A549 (cell line): ENCODE measurements at regions not wholly inside any gene's neighbourhood (a gene's known extent, or its start where the extent isn't known, plus 50 kb on each side); places are given as distances from the start of the nearest gene placed in this dataset.

ENCODE experiments used
- ATAC-seq, 2 experiments: fragments of 200-7000 bp in 1 of 2; fragments of >200 bp in 1 of 2; cut with Nextera tagmentation in 1 of 2; cut with Tn5 transposase in 1 of 2; 3 replicates each; pipeline versions ENCODE4 v1.8.0 to v1.9.1; 2018 to 2020; ENCODE audit warnings: mild to moderate bottlenecking in 1 of 2, moderate library complexity in 1 of 2
- CTCF ChIA-PET: fragments of 300-600 bp; sonication (Branson Sonifier 250); formaldehyde crosslinking; extraction: SDS; loops from one replicate; lab custom pipeline; 2021; ENCODE audit warnings: antibody characterized with exemption, inconsistent platforms; lab: Yijun Ruan, JAX
- POLR2A ChIA-PET: fragments of 350-600 bp; formaldehyde crosslinking; extraction: SDS; loops from one replicate; lab custom pipeline; 2021; ENCODE audit warnings: antibody characterized with exemption, inconsistent platforms; lab: Yijun Ruan, JAX
- DNase-seq, 2 experiments: peaks; one replicate each; pipeline versions ENCODE4 v3.0.0 to v3.0.0-alpha.2; 2011 to 2016; ENCODE audit warnings: low read depth in 1 of 2, low spot score in 1 of 2
- FAIRE-seq: peaks from 2 replicates; lab custom pipeline; 2011; peaks lifted over from hg19 to GRCh38; lab: Jason Lieb, UNC
- H3K27ac ChIP-seq, 2 experiments: fragments of >200 bp; sonication (Bioruptor Twin); formaldehyde crosslinking; 3 replicates each; pipeline ENCODE4 v1.5.1; 2016 to 2017
- H3K4me1 ChIP-seq: fragments of >200 bp; sonication (Bioruptor Twin); formaldehyde crosslinking; 3 replicates; pipeline ENCODE4 v1.6.1; 2016
- H3K4me2 ChIP-seq: fragments of >200 bp; sonication (Bioruptor Twin); formaldehyde crosslinking; 3 replicates; pipeline ENCODE4 v1.6.1; 2016
- H3K4me3 ChIP-seq: fragments of >200 bp; sonication (Bioruptor Twin); formaldehyde crosslinking; 3 replicates; pipeline ENCODE4 v1.5.1; 2016
- H3K9me3 ChIP-seq: fragments of >200 bp; sonication (Bioruptor Twin); formaldehyde crosslinking; 3 replicates; pipeline ENCODE4 v1.6.1; 2016
- BHLHE40 ChIP-seq: IDR thresholded peaks from 2 replicates; pipeline ENCODE4 v1.6.1; 2012; ENCODE audit warnings: low read depth, low read length, inconsistent platforms
- CBX2 ChIP-seq: fragments of 200-600 bp; sonication (generic); IDR thresholded peaks from 2 replicates; pipeline ENCODE4 v1.6.1; 2016; ENCODE audit warnings: low read depth, mild to moderate bottlenecking, borderline replicate concordance
- EHF ChIP-seq: fragments of 250-450 bp; sonication (Bioruptor Pico); IDR thresholded peaks from 2 replicates; pipeline ENCODE4 v1.5.0; 2020; ENCODE audit warnings: mild to moderate bottlenecking
- EHMT2 ChIP-seq: fragments of 200-600 bp; sonication (generic); IDR thresholded peaks from 2 replicates; pipeline ENCODE4 v1.6.1; 2016; ENCODE audit warnings: antibody characterized with exemption, low read depth, mild to moderate bottlenecking, moderate library complexity
- EP300 ChIP-seq, 2 experiments: fragments of >200 bp; sonication (Bioruptor Twin); formaldehyde crosslinking; IDR thresholded peaks; 2 replicates in 1 of 2; 3 replicates in 1 of 2; pipeline ENCODE4 v1.6.1; 2016 to 2017
- ESRRA ChIP-seq: fragments of 150-350 bp; IDR thresholded peaks from 2 replicates; pipeline ENCODE4 v1.6.1; 2014; ENCODE audit warnings: mild to moderate bottlenecking, low read length, borderline replicate concordance
- FOSB ChIP-seq: fragments of 250-450 bp; sonication (Bioruptor Pico); IDR thresholded peaks from 2 replicates; pipeline ENCODE4 v1.5.0; 2020; ENCODE audit warnings: mild to moderate bottlenecking, moderate library complexity
- FOSL2 ChIP-seq, 2 experiments: fragments of 450-650 bp in 1 of 2; fragments of >200 bp in 1 of 2; sonication (Bioruptor Twin) in 1 of 2; formaldehyde crosslinking; IDR thresholded peaks; 2 replicates each; pipeline versions ENCODE4 v1.5.0 to v1.6.1; 2016 to 2020; ENCODE audit warnings: mild to moderate bottlenecking in 1 of 2, moderate library complexity in 1 of 2
- FOXS1 ChIP-seq: fragments of 250-450 bp; sonication (Bioruptor Pico); IDR thresholded peaks from 2 replicates; pipeline ENCODE4 v1.5.0; 2020; ENCODE audit warnings: mild to moderate bottlenecking, moderate library complexity
- GATA3 ChIP-seq: IDR thresholded peaks from 2 replicates; pipeline ENCODE4 v1.6.1; 2012; ENCODE audit warnings: borderline replicate concordance
- HDAC2 ChIP-seq: fragments of 200-600 bp; sonication (generic); IDR thresholded peaks from 2 replicates; pipeline ENCODE4 v1.6.1; 2016
- HEYL ChIP-seq: fragments of 250-450 bp; sonication (Bioruptor Pico); IDR thresholded peaks from 2 replicates; pipeline ENCODE4 v1.8.0; 2021; ENCODE audit warnings: mild to moderate bottlenecking, moderate library complexity
- HOXB13 ChIP-seq: fragments of 250-450 bp; sonication (Bioruptor Pico); IDR thresholded peaks from 2 replicates; pipeline ENCODE4 v1.5.0; 2020; ENCODE audit warnings: low read depth, mild to moderate bottlenecking, moderate library complexity
- KDM5A ChIP-seq: fragments of 200-600 bp; sonication (generic); IDR thresholded peaks from 2 replicates; pipeline ENCODE4 v1.6.1; 2016; ENCODE audit warnings: antibody characterized with exemption, mild to moderate bottlenecking
- MYC ChIP-seq: IDR thresholded peaks from 2 replicates; pipeline ENCODE4 v1.6.1; 2012; ENCODE audit warnings: mild to moderate bottlenecking, inconsistent platforms, low read length, improper control_type of control experiment, borderline replicate concordance
- NPAS2 ChIP-seq: fragments of 250-450 bp; sonication (Bioruptor Pico); IDR thresholded peaks from 2 replicates; pipeline ENCODE4 v1.8.0; 2022; ENCODE audit warnings: mild to moderate bottlenecking, moderate library complexity, borderline replicate concordance
- NR3C1 ChIP-seq: fragments of >200 bp; sonication (Bioruptor Twin); formaldehyde crosslinking; IDR thresholded peaks from 3 replicates; pipeline ENCODE4 v1.6.1; 2017
- POLR2A ChIP-seq: IDR thresholded peaks from 2 replicates; pipeline ENCODE4 v1.6.1; 2012; ENCODE audit warnings: mild to moderate bottlenecking, low read length
- POLR2AphosphoS2 ChIP-seq: conservative IDR thresholded peaks from 2 replicates; pipeline ENCODE4 v1.6.1; 2012; ENCODE audit warnings: low read length, improper control_type of control experiment, inconsistent platforms
- RAD21 ChIP-seq, 2 experiments: fragments of >200 bp in 1 of 2; sonication (Bioruptor Twin) in 1 of 2; formaldehyde crosslinking in 1 of 2; IDR thresholded peaks in 1 of 2; conservative IDR thresholded peaks in 1 of 2; 2 replicates in 1 of 2; 3 replicates in 1 of 2; pipeline ENCODE4 v1.6.1; 2012 to 2018; ENCODE audit warnings: inconsistent platforms in 1 of 2
- RCOR1 ChIP-seq: fragments of 150-350 bp; IDR thresholded peaks from 2 replicates; pipeline ENCODE4 v1.6.1; 2014; ENCODE audit warnings: antibody characterized with exemption, low read length, low read depth
- SREBF2 ChIP-seq: fragments of 450-650 bp; IDR thresholded peaks from 2 replicates; pipeline ENCODE4 v1.6.1; 2014; ENCODE audit warnings: mild to moderate bottlenecking, moderate library complexity
- TFCP2L1 ChIP-seq: fragments of 250-450 bp; sonication (Bioruptor Pico); IDR thresholded peaks from 2 replicates; pipeline ENCODE4 v1.5.0; 2021; ENCODE audit warnings: mild to moderate bottlenecking
- ZC3H11A ChIP-seq: fragments of 450-650 bp; IDR thresholded peaks from 2 replicates; pipeline ENCODE4 v1.6.1; 2014; ENCODE audit warnings: antibody characterized with exemption, mild to moderate bottlenecking
- ZNF302 ChIP-seq: fragments of 250-450 bp; sonication (Bioruptor Pico); IDR thresholded peaks from 2 replicates; pipeline ENCODE4 v1.9.0; 2021; ENCODE audit warnings: inconsistent platforms, mild to moderate bottlenecking, moderate library complexity
- ZSCAN20 ChIP-seq: fragments of 250-450 bp; sonication (Bioruptor Pico); IDR thresholded peaks from 2 replicates; pipeline ENCODE4 v1.8.0; 2022; ENCODE audit warnings: mild to moderate bottlenecking, moderate library complexity
- WGBS: methylation state at CpG from one replicate; pipeline ENCODE4 v1.1.6; 2017; ENCODE audit errors: missing lambda C conversion rate; 5-methylcytosine and 5-hydroxymethylcytosine counted together
- TF ChIP-seq, protein P1 (sequence below): fragments of 450-650 bp; IDR thresholded peaks from 2 replicates; pipeline ENCODE4 v1.6.1; 2014; ENCODE audit warnings: antibody characterized with exemption
- TF ChIP-seq, protein P2 (sequence below): fragments of >200 bp; sonication (Bioruptor Twin); formaldehyde crosslinking; IDR thresholded peaks from 3 replicates; pipeline ENCODE4 v1.6.1; 2016
- TF ChIP-seq, protein P3 (sequence below): fragments of 150-350 bp; IDR thresholded peaks from 2 replicates; pipeline ENCODE4 v1.6.1; 2014; ENCODE audit warnings: low read depth, mild to moderate bottlenecking, low read length
- TF ChIP-seq, protein P4 (sequence below): fragments of 250-450 bp; sonication (Bioruptor Pico); IDR thresholded peaks from 2 replicates; pipeline ENCODE4 v1.5.0; 2020; ENCODE audit warnings: low read depth, mild to moderate bottlenecking, moderate library complexity
- TF ChIP-seq, protein P5 (sequence below): IDR thresholded peaks from 2 replicates; pipeline ENCODE4 v1.6.1; 2012; ENCODE audit warnings: low read depth, borderline replicate concordance

DNA sequence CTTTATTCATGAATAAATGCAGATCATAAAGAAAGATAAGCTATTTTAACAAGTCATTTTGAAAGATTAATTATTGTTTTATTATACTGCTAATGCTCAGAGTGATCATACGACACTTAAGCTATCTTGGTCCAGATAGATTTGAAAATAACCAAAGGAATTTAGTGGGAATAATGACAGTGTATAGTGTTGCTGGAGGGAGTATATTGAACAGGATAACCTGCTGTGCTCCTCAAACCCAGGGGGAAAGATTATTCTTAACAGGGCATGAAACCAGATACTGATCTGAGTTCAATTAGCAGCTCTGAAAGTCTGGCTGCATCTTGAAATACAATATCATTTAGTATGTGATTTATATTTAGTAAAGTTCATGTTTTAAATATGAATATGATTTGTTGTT, 216.3 kb upstream of the ITGA4 start:
- H3K4me2 ChIP-seq: no peak overlapping the region
- no peak for TF ChIP-seq ZNF302
- TF ChIP-seq EP300 (IDR thresholded peaks at IDR 0.05): no peak
- no peak for TF ChIP-seq POLR2A
- TF ChIP-seq ZSCAN20 (CRISPR knock-in tag): no peak
- no peak for TF ChIP-seq SREBF2
- TF ChIP-seq BHLHE40: no peak
- TF ChIP-seq EHMT2: no peak
- no peak for TF ChIP-seq TFCP2L1 (CRISPR knock-in tag)
- no peak for TF ChIP-seq RCOR1
- TF ChIP-seq HDAC2: no peak
- no peak for TF ChIP-seq NR3C1
- TF ChIP-seq, protein P1, sequence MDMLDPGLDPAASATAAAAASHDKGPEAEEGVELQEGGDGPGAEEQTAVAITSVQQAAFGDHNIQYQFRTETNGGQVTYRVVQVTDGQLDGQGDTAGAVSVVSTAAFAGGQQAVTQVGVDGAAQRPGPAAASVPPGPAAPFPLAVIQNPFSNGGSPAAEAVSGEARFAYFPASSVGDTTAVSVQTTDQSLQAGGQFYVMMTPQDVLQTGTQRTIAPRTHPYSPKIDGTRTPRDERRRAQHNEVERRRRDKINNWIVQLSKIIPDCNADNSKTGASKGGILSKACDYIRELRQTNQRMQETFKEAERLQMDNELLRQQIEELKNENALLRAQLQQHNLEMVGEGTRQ: no peak
- TF ChIP-seq FOXS1 (CRISPR knock-in tag): no peak
- TF ChIP-seq, protein P2, sequence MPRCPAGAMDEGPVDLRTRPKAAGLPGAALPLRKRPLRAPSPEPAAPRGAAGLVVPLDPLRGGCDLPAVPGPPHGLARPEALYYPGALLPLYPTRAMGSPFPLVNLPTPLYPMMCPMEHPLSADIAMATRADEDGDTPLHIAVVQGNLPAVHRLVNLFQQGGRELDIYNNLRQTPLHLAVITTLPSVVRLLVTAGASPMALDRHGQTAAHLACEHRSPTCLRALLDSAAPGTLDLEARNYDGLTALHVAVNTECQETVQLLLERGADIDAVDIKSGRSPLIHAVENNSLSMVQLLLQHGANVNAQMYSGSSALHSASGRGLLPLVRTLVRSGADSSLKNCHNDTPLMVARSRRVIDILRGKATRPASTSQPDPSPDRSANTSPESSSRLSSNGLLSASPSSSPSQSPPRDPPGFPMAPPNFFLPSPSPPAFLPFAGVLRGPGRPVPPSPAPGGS: no peak
- TF ChIP-seq FOSB (CRISPR knock-in tag): no peak
- TF ChIP-seq, protein P3, sequence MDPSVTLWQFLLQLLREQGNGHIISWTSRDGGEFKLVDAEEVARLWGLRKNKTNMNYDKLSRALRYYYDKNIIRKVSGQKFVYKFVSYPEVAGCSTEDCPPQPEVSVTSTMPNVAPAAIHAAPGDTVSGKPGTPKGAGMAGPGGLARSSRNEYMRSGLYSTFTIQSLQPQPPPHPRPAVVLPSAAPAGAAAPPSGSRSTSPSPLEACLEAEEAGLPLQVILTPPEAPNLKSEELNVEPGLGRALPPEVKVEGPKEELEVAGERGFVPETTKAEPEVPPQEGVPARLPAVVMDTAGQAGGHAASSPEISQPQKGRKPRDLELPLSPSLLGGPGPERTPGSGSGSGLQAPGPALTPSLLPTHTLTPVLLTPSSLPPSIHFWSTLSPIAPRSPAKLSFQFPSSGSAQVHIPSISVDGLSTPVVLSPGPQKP: no peak
- TF ChIP-seq FOSL2 (IDR thresholded peaks at IDR 0.05): no peak
- TF ChIP-seq FOSL2 (CRISPR knock-in tag; IDR thresholded peaks at IDR 0.05): no peak
- TF ChIP-seq GATA3: no peak
- TF ChIP-seq, all 56 proteins: peak for 0
- WGBS: 61% methylated on average over 1 of the region's 1 CpG
- no peak for ATAC-seq
- Histone ChIP-seq H3K9me3 (no peaks in the 10 kb centered on the region), H3K4me3 (no peak overlapping the region), H3K4me1 (no peaks in the 10 kb centered on the region), H3K27ac (no peak overlapping the region)
- DNase-seq: no peak
- ChIA-PET CTCF (no interaction called here), POLR2A (no interaction called here)
- FAIRE-seq: no peak

DNA sequence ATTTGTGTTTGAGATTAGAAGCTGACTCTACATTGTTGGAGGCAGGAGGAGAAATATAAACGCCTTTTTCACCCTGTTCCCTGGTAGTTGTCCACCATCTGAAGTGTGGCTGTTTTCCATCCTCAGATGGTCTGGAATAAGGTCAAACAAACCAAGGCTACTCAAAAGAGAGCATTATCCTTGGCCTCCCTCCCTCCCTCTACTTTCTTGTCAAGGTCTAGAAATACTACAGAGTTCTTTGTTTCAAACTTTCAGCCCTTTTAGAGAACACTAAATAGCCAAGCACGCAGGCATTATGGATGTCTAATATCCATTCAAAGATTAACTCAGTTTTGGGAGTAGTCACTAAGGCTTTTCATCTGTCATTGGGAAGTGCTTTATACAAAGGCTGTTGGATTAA, 215.8 kb upstream of the ITGA4 start:
- Histone ChIP-seq H3K4me1 (no peaks in the 10 kb centered on the region), H3K4me2 (no peak overlapping the region), H3K9me3 (no peaks in the 10 kb centered on the region), H3K4me3 (no peak overlapping the region), H3K27ac (no peak overlapping the region)
- no peak for FAIRE-seq
- TF ChIP-seq, protein P4, sequence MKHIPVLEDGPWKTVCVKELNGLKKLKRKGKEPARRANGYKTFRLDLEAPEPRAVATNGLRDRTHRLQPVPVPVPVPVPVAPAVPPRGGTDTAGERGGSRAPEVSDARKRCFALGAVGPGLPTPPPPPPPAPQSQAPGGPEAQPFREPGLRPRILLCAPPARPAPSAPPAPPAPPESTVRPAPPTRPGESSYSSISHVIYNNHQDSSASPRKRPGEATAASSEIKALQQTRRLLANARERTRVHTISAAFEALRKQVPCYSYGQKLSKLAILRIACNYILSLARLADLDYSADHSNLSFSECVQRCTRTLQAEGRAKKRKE (CRISPR knock-in tag): no peak
- TF ChIP-seq FOXS1 (CRISPR knock-in tag) (no peak), ESRRA (no peak), HOXB13 (no peak), FOSL2 (IDR thresholded peaks at IDR 0.05) (no peak), FOSL2 (CRISPR knock-in tag; IDR thresholded peaks at IDR 0.05) (no peak), RAD21 (conservative IDR thresholded peaks at IDR 0.05 in 1 of 2, IDR thresholded peaks at IDR 0.05 in 1 of 2) (no peak), NPAS2 (no peak), MYC (no peak), EHMT2 (no peak), ZSCAN20 (CRISPR knock-in tag) (no peak), ZC3H11A (no peak), POLR2AphosphoS2 (no peak), NR3C1 (no peak), KDM5A (no peak), EP300 (IDR thresholded peaks at IDR 0.05) (no peak), EHF (no peak), CBX2 (no peak), HEYL (CRISPR knock-in tag) (no peak)
- TF ChIP-seq, protein P5, sequence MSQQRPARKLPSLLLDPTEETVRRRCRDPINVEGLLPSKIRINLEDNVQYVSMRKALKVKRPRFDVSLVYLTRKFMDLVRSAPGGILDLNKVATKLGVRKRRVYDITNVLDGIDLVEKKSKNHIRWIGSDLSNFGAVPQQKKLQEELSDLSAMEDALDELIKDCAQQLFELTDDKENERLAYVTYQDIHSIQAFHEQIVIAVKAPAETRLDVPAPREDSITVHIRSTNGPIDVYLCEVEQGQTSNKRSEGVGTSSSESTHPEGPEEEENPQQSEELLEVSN: no peak
- ChIA-PET POLR2A (no interaction called here), CTCF (no interaction called here)
- no peak for ATAC-seq
- no peak for DNase-seq
- WGBS: 2% methylated on average over 2 of the region's 2 CpGs
